Stimulated activated CD4-positive, alpha-beta T cell treated with anti-CD3 and anti-CD28 coated beads, Interleukin-1b, Interleukin-23, amount 100 ng/mL, for 4 hours (primary cell): ENCODE measurements at regions not wholly inside any gene's neighbourhood (a gene's known extent, or its start where the extent isn't known, plus 50 kb on each side); places are given as distances from the start of the nearest gene placed in this dataset.
"Not testable (repeated sequence)": the region's sequence is repeated elsewhere in the genome, so short reads cannot be mapped to it uniquely, and the experiment has no call there.

Source experiments
- DNase-seq, 2 donors: peaks; one replicate each; pipeline ENCODE4 v3.0.0-alpha.2; 2020; ENCODE audit warnings: low read depth in 2 of 2

DNA sequence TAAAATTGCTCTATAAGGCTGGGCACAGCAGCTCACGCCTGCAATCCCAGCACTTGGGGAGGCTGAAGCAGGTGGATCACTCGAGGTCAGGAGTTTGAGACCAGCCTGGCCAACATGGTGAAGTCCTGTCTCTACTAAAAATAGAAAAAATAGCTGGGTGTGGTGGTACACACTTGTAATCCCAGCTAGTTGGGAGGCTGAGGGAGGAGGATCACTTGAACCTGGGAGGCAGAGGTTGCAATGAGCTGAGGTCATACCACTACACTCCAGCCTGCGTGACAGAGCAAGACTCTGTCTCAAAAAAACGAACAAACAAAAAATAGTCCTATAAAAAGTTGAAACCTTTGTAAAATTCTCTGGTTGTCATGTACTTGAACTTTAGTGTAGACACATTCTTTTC, 93.0 kb upstream of the KIF26B start:
- DNase-seq = not testable (repeated sequence)

DNA sequence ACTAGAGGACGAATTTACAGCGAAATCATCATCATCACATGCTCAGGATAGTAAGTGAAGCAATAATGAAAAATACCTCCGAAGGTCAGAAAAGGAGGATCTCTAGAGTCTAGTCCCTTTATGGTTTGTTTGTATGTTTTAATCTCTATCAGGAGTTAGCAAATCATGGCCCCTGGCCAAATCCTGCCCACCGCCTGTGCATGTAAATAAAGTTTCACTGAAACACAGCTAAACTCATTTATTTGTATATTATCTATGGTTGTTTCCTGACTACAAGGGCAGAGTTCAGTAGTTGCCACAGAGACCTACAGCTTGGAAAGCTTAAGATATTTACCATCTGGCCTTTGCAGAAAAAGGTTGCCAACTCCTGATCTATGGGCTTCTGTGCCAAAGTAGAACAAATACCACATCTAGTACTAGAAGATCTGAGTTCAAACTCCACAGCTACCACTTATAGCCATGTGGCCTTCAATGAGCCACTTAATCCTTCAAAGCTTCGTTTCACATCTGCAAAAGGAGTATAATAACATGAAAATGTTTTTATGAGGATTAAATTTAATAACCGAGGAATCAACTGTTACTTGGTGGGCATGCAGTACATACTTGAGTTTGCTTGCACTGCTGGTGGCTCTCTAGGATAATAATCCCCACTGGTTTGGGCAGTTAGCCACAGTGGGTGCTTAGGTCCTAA, 94.0 kb upstream of the KIF26B start:
- no peak for DNase-seq

GRCh38 chr1:245059806-245060424, 94.9 kb upstream of the KIF26B start:
- no peak for DNase-seq

DNA sequence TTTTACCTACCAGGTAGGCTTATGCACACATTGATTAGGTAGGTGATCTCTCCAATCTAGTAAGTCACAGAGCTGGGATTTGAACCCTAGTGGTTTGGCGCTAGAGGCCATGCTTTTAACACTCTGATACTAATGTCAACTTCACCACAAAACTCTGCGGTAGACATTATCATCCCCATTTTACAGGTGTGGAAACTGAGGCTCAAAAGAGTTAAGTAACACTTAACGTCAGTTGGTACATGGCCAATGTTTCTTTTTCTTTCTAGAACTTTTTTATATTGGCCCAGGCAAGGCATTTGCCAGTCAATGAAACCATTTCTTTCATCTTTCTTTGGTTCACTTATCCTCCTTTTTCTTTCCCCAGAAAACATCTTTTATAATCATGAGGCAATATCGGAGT, 95.9 kb upstream of the KIF26B start:
- no peak for DNase-seq

GRCh38 chr1:245058436-245058835, 96.3 kb upstream of the KIF26B start:
- DNase-seq = no peak

DNA sequence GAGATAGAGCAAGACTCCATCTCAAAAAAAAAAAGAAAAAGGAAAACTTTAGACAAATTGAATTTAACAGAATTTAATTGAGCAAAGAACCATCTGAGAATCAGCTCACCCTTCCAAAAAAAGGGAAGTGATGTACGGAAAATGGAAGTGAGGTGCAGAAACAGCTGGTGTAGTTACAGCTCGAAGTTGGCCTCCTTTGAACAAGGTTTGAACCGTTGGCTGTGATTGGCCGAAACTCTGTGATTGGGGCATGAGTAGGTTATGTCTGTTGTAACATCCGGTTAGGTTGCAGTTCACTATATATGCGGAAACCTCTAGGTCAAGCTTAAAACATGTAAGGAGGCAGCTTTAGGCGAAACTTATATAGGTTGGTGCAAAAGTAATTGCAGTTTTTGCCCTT, 97.9 kb upstream of the KIF26B start:
- DNase-seq = no peak

DNA sequence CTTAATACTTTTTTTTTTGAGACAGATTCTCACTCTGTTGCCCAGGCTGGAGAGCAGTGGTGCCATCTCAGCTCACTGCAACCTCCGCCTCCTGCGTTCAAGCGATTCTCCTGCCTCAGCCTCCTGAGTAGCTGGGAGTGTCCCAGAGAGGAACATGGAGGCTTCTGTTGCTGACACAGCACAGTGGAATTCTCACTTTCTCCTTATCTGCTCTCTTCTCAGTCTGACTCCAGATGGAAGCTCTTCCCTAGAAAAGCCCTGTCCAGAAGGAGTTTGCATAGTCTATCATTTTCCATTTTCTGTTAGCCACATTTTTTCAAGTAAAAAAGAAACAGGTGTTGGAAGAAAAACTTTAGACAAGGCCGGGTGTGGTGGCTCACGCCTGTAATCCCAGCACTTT, 98.5 kb upstream of the KIF26B start:
- not testable (repeated sequence) for DNase-seq

GRCh38 chr1:245055752-245056151, 99.0 kb upstream of the KIF26B start:
- DNase-seq = no peak

DNA sequence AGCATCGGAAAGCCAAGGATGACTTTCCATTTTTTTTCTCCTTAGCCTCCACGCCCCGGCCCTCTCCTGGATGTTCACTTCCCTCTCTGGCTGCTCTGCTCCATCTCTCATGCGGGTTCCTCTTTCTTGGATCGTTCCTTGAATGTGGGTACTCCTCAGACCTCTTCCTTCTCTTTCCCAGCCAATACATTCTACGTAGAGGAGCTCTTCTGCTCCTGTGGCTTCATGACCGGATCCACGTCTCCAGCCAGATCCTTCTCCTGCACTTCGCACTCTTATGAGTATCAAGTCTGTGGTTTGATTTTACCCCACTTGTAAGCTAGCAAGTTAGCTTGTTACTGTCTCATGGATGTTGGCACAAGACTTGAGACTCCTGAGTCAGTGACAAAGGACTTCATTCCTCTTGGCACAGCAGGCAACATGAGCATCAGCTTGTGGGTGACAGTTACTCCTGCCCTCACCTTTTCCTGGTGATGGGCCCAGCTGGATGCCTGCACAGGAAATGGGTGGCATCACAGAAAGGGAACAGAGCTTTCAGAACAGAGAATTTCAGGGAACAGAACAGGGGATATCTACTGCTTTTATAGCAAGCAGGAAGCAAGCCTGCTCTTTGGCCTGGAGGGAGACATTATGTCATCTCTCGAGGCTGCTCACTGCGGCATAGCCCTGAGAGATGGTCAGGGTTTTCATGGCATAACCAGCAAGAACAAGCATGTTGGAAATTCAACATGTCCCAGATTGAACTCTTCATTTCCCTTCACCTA, 100.1 kb upstream of the KIF26B start:
- no peak for DNase-seq

DNA sequence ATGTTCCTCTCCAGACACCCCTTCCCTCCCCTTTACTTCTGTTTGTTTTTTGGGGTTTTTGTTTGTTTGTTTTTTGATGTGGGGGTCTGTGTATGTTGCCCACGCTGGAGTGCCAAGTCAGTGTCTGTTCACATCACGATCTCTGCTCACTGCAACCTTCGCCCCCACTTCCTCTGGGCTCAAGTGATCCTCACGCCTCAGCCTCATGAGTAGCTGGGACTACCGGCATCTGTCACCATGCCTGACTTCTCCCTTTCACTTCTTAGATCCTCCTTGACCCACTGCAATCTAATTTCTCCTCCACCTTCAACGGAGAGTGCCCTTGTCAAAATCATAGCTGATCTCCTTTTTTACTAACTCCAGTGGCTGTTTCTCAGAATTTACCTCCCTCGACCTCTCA, 100.7 kb upstream of the KIF26B start:
- no peak for DNase-seq

DNA sequence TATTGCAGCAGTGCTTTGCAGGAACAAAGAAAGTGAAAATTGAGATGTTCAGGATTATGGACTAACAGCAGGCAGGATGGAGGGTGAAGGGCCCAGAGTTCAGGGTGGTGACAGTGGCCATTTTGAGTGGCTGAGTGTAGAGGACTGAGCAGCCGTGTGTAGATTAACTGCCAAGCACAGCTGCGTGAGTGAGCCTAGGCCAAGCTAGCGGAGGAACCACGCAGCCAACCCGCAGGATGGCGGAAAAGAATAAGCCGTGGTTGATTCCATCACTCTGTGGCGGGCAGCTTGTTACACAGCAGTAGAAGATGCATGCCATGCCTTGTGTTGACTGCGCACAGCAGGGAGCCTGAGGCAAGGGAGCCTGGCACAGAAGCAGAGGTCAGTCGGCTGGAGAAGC, 102.5 kb upstream of the KIF26B start:
- no peak for DNase-seq

DNA sequence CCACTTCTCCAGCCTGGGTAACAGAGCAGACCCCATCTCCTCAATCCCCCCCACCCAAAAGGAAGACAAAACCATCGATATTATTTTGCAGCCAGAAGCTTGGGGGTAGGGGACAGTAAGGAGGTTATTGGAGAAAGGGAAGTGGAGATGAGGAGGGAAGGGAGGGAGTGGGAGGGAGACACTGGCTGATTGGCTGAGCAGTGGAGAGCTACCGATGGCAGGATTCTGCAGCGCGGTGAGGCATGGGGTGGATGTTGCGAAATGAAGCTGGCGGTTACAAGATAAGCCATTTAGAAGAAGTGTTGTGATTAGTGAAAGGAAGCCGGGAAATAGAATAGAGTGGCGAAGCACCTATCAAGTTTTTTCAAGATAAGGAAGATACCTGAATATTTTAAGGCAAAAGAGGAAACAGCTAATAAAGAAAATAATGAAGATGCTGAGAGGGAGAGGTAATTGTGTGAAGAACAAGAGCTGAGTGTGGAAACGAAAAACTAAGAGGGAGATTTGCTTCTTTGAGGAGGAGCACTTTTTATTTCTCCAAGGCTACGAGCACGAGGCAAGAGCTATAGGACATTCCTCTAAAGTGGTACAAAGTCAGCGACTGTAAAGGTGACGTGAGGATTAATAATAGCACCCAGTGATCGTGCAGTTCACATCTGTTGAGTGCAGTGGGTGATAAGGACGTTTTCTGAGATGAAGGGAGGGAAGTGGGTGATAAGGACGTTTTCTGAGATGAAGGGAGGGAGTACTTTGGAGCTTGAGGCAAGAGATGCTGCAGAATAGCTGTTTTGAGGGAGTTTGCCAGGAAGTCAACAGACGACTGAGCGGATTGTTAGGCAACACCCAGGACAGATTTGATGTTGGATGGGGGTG, 103.2 kb upstream of the KIF26B start:
- DNase-seq = no peak

GRCh38 chr1:245046769-245047168, 108.0 kb upstream of the KIF26B start:
- no peak for DNase-seq

- no peak for DNase-seq
These were observed 108.5 kb upstream of the KIF26B start for GRCh38 chr1:245046315-245046714.

DNA sequence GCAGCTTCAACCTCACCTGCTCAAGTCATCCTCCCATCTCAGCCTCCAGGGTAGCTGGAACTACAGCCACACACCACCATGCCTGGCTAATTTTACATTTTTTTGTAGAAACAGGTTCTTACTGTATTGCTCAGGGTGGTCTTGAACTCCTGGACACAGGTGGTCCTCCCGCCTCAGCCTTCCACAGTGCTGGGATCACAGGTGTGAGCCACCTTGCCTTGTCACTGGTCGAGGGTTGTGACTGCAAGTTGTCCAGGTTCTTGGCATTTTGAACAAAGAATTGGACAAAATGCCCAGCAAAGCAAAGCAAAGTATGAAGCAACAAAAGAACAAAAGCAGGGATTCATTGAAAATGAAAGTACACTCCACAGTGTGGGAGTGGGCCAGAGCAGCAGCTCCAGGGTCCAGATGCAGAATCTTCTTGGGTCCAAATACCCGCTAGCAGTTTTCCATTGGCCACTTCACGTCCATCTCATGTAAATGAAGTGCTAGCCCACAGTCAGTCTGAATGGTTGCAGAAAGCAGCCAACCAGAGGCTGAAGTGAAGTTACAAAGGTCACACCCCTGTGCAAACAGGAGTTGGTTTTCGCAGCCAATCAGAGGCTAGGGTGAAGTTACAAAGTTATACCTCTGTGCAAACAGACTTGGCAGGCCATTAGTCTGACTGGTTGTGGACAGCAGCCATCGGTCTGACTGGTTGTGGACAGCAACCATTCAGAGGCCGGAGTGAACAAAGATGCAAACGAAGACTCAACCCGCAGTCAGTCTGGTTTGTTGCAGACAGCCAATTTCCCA, 109.5 kb upstream of the KIF26B start:
- no peak for DNase-seq

DNA sequence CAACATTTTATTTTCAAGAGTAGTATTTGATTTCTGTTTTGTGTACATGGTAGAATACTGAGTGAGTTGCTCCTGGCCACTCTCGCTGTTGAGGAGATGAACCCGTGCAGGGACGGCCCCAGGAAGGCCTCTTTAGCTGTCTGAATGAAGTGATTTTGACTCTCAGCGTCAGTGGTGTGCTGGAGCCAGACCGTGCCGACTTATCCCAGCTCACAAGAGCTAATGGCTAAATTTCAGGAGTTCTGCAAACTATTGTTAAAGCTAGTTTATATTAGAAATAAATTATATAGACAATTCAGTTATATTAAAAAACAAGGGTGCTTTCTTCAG, 111.2 kb upstream of the KIF26B start:
- no peak for DNase-seq

DNA sequence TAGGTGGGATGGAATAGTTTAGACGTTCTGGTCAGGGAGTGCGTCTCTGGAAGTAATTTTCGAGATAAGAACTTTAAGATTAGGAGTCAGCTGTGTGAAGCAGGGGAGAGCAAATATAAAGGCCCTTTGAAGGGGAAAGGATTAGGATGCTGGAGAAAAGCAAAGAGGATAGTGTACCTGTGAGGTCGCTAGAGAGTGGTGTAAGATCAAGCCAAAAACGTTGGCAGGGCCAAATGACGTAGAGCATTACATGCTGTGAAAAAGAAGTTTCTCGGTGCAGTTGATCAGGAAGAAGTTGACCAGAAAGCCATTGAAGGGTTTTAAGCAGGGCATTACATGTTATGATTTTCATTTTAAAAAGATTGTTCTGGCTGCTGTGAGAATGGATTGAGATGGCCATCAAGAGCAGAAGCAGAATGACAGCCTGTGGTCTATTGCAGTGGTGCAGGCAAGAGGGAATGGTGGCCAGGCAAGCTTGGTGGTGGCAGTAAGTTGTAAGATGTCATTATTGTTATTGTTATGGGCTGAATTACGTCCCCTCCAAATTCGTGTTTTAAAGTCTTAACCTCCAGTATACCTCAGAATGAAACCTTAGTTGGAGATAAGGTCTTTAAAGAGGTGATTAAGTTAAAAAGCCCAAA, 113.6 kb upstream of the KIF26B start:
- no peak for DNase-seq

DNA sequence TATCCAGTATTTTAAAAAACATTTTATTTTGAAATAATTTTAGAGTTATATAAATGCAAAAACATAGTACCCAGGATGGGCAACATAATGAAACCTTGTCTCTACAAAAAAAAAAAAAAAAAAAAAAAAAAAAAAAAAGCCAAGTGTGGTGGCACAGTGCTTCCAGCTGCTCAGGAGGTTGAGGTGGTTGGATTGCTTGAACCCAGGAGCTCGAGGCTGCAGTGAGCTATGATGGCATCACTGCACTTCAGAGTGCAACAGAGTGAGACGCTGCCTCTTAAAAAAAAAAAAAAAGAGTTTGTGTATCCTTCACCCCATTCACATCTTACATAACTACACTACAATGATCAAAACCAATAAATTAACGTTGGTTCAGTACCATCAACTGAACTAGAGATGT, 115.6 kb upstream of the KIF26B start:
- no peak for DNase-seq

GRCh38 chr1:245036102-245036501, 118.7 kb upstream of the KIF26B start:
- no peak for DNase-seq

GRCh38 chr1:245031041-245031440, 123.7 kb upstream of the KIF26B start:
- DNase-seq = no peak

DNA sequence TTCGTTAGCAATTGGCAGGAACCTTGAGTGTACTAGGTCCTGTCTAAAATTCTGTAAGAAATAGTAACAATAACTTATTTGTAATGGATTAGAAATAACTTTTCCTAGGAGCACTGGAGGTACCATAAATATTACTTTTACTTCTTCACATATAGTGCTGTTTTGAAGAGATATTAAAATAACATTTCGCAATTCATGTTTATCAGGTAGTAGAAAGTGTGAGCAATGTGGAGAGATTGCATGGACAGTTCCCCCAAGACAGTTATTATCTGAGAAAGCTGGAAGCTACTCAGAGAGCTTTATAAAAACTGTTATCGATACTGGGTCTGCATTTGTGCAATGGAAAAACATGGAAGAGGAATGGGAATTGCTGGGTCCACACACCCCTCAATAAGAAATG, 128.5 kb upstream of the KIF26B start:
- no peak for DNase-seq
